Right lobe of liver (tissue), 6 donors: ENCODE measurements at regions not wholly inside any gene's neighbourhood (a gene's known extent, or its start where the extent isn't known, plus 50 kb on each side); places are given as distances from the start of the nearest gene placed in this dataset.

Source experiments
- ATAC-seq, 4 donors: fragments of 200-7000 bp; cut with Tn5 transposase; one replicate each; pipeline ENCODE4 v1.9.1; 2020; ENCODE audit warnings: mild to moderate bottlenecking in 4 of 4, moderate library complexity in 4 of 4
- DNase-seq, 3 donors: peaks; one replicate each; pipeline ENCODE4 v3.0.0-alpha.2; 2020
- H3K27ac ChIP-seq, 3 donors: fragments of 200-600 bp; one replicate each; pipeline ENCODE4 v1.8.0; 2022
- H3K27me3 ChIP-seq, 2 donors: fragments of 200-600 bp; one replicate each; pipeline ENCODE4 v1.8.0; 2022
- H3K36me3 ChIP-seq, 4 donors: fragments of 200-600 bp; sonication (generic) in 1 of 4; one replicate each; pipeline versions ENCODE4 v1.5.1 to v1.8.0; 2017 to 2022; ENCODE audit warnings: control low read depth in 1 of 4
- H3K4me1 ChIP-seq, 4 donors: fragments of 200-600 bp; sonication (generic) in 1 of 4; one replicate each; pipeline versions ENCODE4 v1.5.1 to v1.8.0; 2017 to 2022; ENCODE audit warnings: control low read depth in 1 of 4
- H3K4me3 ChIP-seq, 3 donors: fragments of 200-600 bp; one replicate each; pipeline ENCODE4 v1.8.0; 2022
- H3K9me3 ChIP-seq, 4 donors: fragments of 200-600 bp; sonication (generic) in 1 of 4; one replicate each; pipeline versions ENCODE4 v1.5.1 to v1.8.0; 2017 to 2022; ENCODE audit warnings: control low read depth in 1 of 4
- CTCF ChIP-seq, 4 donors: fragments of 200-600 bp in 3 of 4; fragments of 450-650 bp in 1 of 4; IDR thresholded peaks; one replicate each; pipeline versions ENCODE4 v1.5.1 to v1.8.0; 2016 to 2022; ENCODE audit warnings: antibody characterized with exemption in 4 of 4, mild to moderate bottlenecking in 2 of 4
- POLR2A ChIP-seq: fragments of 450-650 bp; IDR thresholded peaks from one replicate; pipeline ENCODE4 v1.6.1; 2017; ENCODE audit warnings: antibody characterized with exemption, mild to moderate bottlenecking
- WGBS: methylation state at CpG from one replicate; pipeline ENCODE4 v1.1.6; 2018; ENCODE audit warnings: low coverage, low lambda C conversion rate; ENCODE audit not compliant: insufficient coverage; ENCODE audit errors: missing lambda C conversion rate; 5-methylcytosine and 5-hydroxymethylcytosine counted together
- intact Hi-C, 2 donors: fragments of 100-400 bp; cut with DNase I; formaldehyde crosslinking; loops; one replicate each; pipeline versions ENCODE4 v1.11.2 to v1.14.1; 2022
- donor health status: DM: no; HTN: yes; CAD: no.
- donor health status: DM: no; HTN: no; CAD: no.
- donor health status: DM: no; HTN: no; CAD: no.
- donor health status: DM: no; HTN: yes; CAD: no.
- donor health status: DM: no; HTN: yes; CAD: no.

GRCh38 chr15:87527875-87528274 is 728.7 kb downstream of the NTRK3 start:
- Histone ChIP-seq H3K4me1 (no peaks in the 10 kb centered on the region), H3K9me3 (no peaks in the 10 kb centered on the region), H3K27me3 (no peaks in the 10 kb centered on the region), H3K27ac (no peak overlapping the region), H3K36me3 (no peaks in the 10 kb centered on the region), H3K4me3 (no peak overlapping the region)
- WGBS = 47% methylated on average over 2 of the region's 2 CpGs
- no peak for TF ChIP-seq CTCF (IDR thresholded peaks at IDR 0.05)
- TF ChIP-seq POLR2A = no peak
- intact Hi-C loops = no loop called here
- DNase-seq (no peak), ATAC-seq (no peak)

GRCh38 chr15:87527416-87527815 is 729.1 kb downstream of the NTRK3 start:
- intact Hi-C loops = no loop called here
- DNase-seq (no peak), ATAC-seq (no peak)
- Histone ChIP-seq H3K9me3 (no peaks in the 10 kb centered on the region), H3K27me3 (no peaks in the 10 kb centered on the region), H3K4me3 (no peak overlapping the region), H3K36me3 (no peaks in the 10 kb centered on the region), H3K4me1 (no peaks in the 10 kb centered on the region), H3K27ac (no peak overlapping the region)
- WGBS = 52% methylated on average over 4 of the region's 4 CpGs
- TF ChIP-seq POLR2A = no peak
- TF ChIP-seq CTCF (IDR thresholded peaks at IDR 0.05) = no peak

- no peak for DNase-seq
- WGBS = 38% methylated on average over 2 of the region's 2 CpGs
- H3K36me3 ChIP-seq = no peaks in the 10 kb centered on the region
- TF ChIP-seq CTCF (IDR thresholded peaks at IDR 0.05) (no peak), POLR2A (no peak)
- H3K4me1 ChIP-seq = no peaks in the 10 kb centered on the region
- no peaks in the 10 kb centered on the region for H3K27me3 ChIP-seq
- no peak overlapping the region for H3K27ac ChIP-seq
- H3K4me3 ChIP-seq = no peak overlapping the region
- ATAC-seq = no peak
- no peaks in the 10 kb centered on the region for H3K9me3 ChIP-seq
- intact Hi-C loops = no loop called here
These were observed 733.0 kb downstream of the NTRK3 start for GRCh38 chr15:87523516-87523915.

GRCh38 chr15:87522997-87523396 is 733.5 kb downstream of the NTRK3 start:
- WGBS = 10% methylated on average over 1 of the region's 1 CpG
- Histone ChIP-seq H3K27me3 (no peaks in the 10 kb centered on the region), H3K4me3 (no peak overlapping the region), H3K27ac (no peak overlapping the region), H3K4me1 (no peaks in the 10 kb centered on the region), H3K9me3 (no peaks in the 10 kb centered on the region), H3K36me3 (no peaks in the 10 kb centered on the region)
- no peak for TF ChIP-seq POLR2A
- ATAC-seq (no peak), DNase-seq (no peak)
- intact Hi-C loops = no loop called here

GRCh38 chr15:87518957-87519356 is 737.6 kb downstream of the NTRK3 start:
- TF ChIP-seq POLR2A = no peak
- ATAC-seq = no peak
- no peak for DNase-seq

GRCh38 chr15:87508086-87508485 is 748.5 kb downstream of the NTRK3 start:
- intact Hi-C loops = no loop called here

More at GRCh38 chr15:87518957-87519356, 737.6 kb downstream of the NTRK3 start:
- Histone ChIP-seq H3K27ac (no peak overlapping the region), H3K36me3 (no peaks in the 10 kb centered on the region), H3K9me3 (no peaks in the 10 kb centered on the region), H3K4me3 (no peak overlapping the region), H3K27me3 (no peaks in the 10 kb centered on the region), H3K4me1 (no peaks in the 10 kb centered on the region)
- intact Hi-C loops = no loop called here
- 39% methylated on average over 3 of the region's 3 CpGs for WGBS

More at GRCh38 chr15:87508086-87508485, 748.5 kb downstream of the NTRK3 start:
- no peaks in the 10 kb centered on the region for H3K4me1 ChIP-seq
- no peak overlapping the region for H3K27ac ChIP-seq
- TF ChIP-seq POLR2A (no peak), CTCF (IDR thresholded peaks at IDR 0.05) (no peak)
- no peaks in the 10 kb centered on the region for H3K27me3 ChIP-seq
- 50% methylated on average over 2 of the region's 2 CpGs for WGBS
- no peaks in the 10 kb centered on the region for H3K36me3 ChIP-seq
- H3K9me3 ChIP-seq = no peaks in the 10 kb centered on the region
- DNase-seq (no peak), ATAC-seq (no peak)
- H3K4me3 ChIP-seq = no peak overlapping the region
